HG03342 (cell line): ENCODE measurements at regions not wholly inside any gene's neighbourhood (a gene's known extent, or its start where the extent isn't known, plus 50 kb on each side); places are given as distances from the start of the nearest gene placed in this dataset.
A peak's percentile ranks its signal among the peaks of the same experiment; 100 is the strongest.
"Not testable (repeated sequence)": the region's sequence is repeated elsewhere in the genome, so short reads cannot be mapped to it uniquely, and the experiment has no call there.

Experiments used
- ATAC-seq: cut with Tn5 transposase; IDR thresholded peaks from one replicate; pipeline ENCODE4 v1.9.1; 2021; ENCODE audit warnings: mild to moderate bottlenecking, moderate library complexity; ENCODE audit not compliant: unreplicated experiment

DNA sequence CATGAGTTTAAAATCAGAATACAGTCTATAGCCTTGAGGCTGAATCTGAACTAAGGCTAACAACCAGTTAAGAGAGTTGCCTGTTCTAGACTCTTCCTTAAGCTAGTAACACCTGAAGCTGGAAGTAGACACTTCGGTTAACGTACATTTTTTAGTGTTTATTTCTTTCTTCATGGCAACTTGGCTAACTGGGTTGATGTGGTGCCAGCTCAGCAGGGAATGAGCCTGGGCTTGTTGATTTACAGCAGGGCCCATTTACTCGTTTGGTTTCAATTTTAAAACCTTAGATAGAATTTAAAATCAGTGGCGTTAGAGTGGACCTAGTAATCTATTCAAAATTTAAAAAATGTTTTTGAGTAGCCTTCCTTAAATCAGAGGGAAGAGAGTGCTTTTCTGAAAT, 137.6 kb upstream of the ESX1 start:
- ATAC-seq = no peak

DNA sequence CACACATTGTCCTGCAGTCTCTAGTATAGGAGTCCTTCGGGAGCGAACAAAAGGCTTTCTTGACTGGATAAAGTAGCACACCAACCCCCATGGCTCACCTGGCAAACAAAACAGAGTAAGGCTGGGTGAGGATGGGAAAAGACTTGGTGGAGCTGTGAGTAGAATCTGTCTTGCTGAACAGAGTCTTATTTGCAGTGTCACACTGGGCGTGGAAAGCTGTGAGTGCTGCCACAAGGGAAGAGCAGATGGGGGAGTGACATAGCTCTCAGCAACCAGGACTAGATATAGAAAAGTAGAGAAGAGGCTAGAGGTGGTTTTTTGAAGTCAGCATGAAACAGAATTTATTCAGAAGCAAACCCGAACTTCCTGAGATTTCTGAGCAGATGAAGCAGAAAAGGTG, 137.2 kb upstream of the ESX1 start:
- ATAC-seq = no peak

DNA sequence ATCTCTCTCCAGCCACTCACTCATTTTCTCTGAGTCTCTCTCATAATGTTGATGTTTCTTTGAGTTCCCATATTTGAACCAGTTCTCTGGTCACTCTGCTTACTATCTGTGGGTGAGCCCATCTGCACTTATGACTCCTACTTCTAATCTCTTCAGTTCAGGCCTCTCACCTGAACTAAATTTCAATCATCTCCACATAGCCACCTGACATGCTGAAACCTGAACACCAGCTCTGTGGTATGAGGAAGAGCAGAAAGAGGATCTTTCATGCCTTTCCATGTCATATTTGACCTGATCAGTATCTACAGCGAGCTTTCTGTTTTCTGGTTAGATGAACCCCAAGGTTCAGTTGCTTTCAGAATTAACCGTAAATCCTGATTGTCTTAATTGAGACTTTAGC, 122.2 kb upstream of the ESX1 start:
- ATAC-seq = no peak

DNA sequence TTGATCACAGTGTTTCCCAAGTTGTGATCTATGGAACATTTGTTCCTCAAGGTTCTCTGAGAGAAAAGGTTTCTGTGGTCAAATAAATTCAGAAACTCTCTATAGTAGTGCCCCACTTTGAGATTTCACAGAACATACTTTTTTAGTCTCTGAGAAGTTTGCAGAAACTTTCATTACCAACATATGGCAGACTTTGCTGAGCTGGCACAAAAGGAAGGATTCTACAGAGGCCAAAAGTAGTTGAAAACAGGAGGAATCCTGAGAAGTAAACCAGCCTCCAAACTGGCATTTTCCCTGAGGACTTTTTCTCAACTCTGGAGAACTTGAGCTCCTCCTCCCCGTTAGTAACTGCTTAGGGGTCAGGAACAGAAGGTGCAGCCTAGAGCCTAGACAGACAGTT, 117.8 kb upstream of the ESX1 start:
- no peak for ATAC-seq

DNA sequence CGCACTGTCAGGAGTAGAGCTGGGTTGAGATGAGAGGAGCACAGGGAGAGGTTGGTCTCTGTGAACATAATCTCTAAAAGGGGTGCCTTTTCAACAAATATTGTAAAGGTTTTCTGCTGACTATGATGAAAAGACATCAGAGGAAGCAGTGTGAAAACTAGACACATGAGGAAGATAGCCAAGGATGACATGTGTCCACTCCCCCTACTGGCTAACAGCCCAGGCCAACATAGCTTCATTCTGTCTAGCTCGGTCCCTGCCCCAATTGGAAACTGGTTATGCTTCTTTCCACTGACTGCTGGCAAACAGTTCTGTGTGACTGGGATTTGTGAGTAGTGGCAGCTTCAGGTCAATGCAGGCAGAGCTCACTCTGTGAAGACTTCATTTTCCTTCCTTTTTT, 115.4 kb upstream of the ESX1 start:
- no peak for ATAC-seq

DNA sequence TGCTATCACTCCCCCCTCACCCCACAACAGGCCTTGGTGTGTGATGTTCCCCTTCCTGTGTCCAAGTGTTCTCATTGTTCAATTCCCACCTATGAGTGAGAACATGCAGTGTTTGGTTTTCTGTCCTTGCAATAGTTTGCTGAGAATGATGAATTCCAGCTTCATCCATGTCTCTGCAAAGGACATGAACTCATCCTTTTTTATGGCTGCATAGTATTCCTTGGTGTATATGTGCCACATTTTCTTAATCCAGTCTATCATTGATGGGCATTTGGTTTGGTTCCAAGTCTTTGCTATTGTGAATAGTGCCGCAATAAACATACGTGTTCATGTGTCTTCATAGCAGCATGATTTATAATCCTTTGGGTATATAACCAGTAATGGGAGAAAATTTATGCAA, 106.0 kb upstream of the ESX1 start:
- not testable (repeated sequence) for ATAC-seq

DNA sequence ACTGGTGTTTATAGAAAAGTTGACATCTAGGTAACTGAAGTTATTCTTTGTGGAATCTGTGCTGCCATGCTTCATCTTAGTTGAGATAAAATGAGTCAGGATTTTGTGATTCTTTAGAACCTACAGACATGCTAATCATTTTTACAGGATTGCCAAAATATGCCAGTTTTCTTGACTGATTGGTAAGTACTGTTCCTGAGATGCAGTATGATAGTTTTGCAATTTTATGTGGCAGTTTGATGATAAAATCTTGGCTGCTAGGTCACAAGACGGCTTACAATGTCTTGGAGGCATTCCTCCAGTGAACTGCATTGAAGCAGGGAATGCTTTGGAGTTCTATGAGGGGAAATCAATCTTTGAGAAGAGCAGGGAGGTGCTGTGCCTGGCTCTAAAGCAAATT, 104.4 kb upstream of the ESX1 start:
- ATAC-seq = no peak

DNA sequence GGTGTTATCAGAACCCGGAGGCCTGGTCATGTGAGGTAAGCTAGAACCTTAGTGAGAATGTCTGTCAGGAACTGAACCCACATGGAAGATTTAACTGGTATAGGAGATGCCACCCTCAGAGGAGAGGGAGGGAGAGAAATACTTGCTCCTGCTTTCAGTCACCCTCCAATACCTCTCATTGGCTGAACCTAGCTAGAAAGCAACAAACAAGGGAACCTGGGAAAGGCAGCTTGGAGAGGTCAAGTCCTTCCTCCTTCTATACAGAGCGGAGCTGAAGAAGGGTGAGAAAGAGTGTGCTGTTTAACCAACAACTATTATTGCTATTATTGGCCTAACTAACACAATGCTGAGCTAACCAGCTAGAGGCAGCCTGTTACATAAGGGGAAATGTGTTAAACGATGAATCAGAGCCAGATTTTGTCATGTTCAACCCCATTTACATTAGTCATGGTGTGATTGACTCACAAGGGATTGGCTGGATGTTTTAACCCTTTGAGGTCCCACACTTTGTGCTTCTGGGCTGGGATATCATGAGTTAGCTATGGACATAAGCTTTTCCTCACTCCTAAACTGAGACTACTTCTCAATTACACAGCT, 96.5 kb upstream of the ESX1 start:
- ATAC-seq = no peak

DNA sequence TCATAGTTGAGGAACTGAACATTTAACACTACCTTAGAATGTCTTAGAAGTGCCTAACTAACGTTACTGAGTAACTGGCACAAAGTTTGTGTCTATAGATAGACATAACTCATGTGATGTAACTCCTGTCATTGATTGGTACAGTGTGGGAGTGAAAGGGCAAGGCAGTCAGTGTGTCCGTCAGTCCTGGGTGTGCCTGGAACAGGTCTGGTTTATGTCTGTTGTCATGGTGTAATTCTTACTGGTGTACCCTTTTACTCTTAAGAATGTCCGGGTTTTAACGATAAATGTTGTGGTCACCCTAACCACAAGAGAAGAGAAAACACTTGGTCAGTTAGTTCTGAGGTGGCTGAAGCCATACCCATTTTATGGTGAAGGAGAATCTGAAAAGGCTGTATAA, 93.1 kb upstream of the ESX1 start:
- no peak for ATAC-seq

DNA sequence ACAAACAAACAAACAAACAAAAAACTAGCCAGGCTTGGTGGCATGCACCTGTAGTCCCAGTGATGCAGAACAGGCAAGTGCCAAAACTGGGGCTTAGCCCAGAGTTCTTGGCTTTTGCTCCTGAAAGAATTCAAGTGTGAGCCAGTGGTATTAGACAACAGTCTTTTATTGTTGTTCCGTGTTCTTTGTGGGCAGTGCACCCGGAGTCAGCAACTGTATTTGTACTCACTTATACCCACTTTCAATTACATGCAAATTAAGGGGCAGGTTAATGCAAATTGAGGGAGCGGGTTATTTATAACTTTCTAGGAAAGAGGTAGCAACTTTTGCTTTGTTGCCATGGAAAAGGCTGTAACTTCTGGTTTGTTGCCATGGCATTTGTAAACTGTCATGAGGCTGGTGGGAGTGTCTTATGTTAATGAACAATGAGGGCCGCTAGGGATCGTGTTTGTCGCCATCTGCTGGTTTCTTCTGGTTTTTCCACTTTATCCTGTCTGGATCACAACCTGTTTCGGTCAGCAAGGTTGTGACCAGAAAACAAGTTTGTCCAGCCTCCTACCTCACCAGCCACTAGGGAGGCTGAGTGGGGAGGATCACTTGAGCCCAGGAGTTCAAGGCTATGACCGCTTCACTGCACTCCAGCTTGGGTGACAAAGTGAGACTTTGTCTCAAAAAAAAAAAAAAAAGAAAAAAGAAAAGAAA, 88.8 kb upstream of the ESX1 start:
- peak; percentile 91 for ATAC-seq

DNA sequence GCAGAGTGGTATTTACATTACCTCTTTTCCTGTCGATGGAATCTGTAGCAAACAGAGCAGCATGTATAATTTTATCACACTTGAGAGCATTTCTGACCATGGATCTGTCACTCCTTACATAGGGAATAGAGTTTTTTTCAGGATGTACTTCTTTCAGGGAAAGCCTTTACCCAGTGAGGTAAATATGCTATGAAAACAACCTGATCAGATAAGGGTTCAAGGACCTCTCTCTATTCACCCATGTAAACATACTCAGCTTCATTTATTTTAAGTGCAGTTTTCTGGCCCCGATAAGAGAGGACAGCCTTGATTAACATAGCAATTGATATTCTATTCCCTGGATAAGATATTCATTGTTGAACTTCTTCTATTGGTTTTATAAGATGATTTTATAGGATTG, 87.3 kb upstream of the ESX1 start:
- no peak for ATAC-seq

DNA sequence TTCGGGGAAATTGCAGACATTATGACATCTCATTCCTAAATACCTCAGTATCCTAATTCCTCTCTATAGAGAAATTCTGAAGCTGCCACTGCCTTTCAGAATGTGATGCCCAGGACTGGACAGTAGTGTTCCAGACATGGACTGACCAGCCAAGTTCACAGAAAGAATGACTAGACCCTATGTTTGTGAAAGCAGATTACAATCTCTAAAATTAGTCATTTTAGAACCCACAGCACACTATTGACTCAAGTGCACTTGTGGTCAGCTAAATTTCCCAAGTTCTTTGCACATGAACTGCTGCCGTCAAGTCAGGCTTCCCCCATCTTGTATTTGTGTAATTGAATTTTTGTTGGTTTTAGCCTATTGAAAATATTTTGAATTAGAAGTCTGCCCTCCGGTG, 81.0 kb upstream of the ESX1 start:
- no peak for ATAC-seq

DNA sequence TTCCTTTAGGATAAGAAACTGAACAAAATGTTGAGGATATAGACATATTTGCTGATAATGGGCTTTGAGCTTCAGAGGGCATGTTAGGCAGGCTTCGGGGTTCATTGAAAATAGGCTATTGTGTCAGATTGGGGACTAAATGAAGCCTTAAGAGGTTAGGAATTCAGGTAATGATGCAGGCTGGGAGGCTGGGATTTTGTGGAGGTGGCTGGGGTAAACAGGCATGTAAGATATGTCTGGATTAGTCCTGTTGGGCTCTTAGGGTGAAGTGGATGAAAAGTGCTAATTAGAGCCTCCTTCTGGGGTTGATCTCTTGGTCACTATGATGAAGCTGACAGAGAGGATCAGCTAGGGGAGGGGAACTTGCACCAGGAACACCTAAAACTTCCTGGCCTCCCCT, 80.2 kb upstream of the ESX1 start:
- no peak for ATAC-seq

DNA sequence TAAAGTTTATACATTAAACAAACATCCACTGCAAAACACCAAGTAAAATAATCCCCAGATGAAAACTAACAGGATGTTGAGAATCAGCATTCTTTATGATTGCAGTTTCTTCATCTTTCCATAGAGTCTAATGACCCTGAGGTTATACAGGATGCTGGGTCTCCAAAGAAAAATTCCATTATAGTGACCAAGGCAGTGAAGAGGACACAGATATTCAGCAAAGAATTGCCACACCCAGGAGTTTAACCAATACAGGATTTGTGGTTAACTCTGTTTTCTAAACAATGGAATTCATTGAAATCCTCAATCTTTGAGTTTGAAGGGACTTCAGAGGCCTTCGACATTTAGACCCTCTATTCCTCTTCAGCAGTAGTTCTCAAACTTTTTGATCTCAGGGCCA, 76.2 kb upstream of the ESX1 start:
- no peak for ATAC-seq

DNA sequence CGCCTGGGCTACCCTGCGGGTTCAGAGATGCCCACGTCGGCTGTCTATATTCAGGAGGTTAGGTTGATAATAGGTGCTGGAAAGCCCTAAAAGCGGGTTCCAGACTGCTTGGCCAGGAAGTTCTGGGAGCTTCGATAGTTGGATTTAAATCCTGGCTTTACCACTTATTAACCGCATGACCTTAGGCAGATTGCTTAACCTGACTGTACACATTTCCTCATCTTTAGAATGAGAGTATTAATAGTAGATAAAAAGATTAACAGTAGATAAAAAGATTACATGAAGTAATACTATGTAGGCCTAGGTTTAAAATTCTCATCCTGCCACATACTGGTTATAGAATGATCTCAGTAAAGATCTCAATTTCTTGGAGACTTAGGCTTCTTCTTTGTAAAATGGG, 75.0 kb upstream of the ESX1 start:
- no peak for ATAC-seq

DNA sequence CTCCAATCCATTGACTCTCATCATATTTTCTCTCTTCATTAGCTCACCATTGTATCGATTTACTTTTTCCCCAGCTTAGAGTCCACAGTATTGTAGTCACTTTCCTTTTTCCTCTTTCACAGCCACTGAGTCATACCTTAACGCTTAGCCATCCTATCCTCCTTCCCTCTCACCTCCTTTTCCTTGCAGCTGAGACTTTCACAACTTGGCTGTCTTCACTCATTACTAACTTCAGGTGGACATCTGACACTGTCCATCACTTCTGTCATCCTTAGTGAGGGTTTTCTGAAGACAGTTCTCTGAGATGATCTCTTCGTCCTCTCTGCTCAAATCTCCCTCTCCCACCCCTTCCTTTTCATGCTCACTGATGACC, 70.5 kb upstream of the ESX1 start:
- ATAC-seq = no peak

DNA sequence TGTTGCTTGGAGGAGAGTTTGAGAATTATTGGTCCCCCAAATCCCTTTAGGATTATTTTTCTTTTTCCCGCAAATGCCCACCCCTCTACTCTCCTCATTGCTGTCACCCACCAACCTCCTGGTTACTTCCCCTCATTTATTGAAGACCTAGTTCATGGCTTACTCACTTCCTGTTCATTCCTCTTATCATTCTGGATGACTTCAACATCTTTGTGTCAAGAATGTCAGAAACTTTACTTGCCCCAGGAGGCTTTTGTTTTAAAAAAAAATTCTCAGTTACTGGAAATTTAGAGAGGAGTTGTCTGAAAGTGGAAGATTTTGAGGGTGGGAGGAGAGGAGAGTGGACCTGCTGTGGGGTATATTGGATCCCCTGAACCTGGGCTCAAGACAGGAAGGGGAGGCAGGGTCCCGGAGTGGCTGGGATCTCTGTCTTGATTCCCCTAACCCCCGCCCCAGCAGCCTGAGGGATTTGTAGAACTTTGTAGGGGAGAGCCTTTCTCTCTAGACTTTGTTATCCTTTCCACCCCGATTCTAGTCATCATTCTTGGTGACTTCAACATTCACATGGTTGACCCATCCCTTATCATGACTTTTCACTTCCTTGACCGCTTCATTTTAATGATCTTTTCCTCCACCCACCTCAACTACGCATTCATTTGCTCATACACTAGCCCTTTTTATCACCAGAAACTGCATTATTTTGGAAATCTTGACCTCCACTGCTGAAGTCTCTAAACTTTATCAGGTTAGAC, 69.9 kb upstream of the ESX1 start:
- ATAC-seq = no peak

DNA sequence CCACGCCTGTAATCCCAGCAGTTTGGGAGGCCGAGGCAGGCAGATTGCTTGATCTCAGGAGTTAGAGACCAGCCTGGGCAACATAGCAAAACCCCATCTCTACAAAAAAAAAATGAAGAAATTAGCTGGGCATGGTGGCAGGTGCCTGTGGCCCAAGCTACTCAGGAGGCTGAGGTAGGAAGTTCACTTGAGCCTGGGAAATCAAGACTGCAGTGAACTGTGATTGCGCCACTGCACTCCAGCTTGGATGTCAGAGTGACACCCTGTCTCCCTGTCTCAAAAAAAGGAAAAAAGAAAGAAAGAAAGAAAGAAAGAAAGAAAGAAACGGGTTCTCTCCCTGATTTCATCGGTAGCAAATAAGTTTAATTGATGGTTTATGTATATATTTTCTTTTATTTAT, 64.6 kb upstream of the ESX1 start:
- ATAC-seq = no peak

DNA sequence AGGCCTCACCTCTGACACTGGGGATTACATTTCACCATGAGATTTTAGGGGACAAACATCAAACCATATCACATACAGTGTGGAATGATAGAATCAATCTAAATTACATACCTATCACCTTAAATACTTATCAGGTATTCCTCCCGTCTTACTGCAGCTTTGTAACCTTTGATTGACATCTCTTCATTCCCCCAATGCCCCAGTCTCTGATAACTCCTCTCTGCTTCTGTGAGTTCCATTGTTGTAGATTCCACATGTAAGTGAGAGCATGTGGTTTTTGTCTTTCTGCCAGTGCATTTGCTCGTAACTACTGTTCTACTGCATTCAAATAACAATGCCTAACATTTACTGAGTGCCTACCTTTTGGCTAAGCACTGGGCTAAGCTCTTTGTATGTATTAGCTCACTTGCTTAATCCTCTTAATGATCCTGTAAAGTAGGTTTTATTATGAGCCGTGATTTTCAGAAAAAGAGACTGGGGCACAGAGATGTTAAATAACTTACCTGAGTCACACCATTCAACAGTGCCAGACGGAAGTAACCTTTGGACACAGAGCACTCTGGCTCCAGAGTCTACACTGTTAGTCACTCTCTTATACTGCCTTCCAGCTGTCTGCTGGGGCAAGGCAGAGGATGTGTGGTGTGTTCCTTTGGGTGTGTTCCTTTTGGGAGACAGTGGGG, 63.7 kb upstream of the ESX1 start:
- no peak for ATAC-seq

DNA sequence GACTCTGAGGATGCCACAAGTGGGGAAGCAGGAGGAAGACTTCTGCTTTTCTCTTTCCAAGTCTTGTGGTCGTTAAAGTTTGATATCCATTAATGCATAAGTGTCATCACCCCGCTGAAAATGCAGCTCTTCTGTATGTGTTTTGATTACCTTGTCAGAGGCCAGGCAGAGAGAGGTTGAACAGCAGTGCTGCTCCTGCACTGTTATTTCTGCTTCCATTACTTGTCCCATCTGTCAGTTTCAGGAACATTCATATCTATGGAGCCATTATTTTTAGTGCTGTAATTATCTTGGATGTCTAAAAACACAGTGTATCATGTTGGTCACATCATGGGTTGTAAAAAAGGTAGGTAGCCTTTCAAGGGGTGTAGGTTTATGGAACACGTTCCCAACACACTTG, 62.0 kb upstream of the ESX1 start:
- no peak for ATAC-seq

DNA sequence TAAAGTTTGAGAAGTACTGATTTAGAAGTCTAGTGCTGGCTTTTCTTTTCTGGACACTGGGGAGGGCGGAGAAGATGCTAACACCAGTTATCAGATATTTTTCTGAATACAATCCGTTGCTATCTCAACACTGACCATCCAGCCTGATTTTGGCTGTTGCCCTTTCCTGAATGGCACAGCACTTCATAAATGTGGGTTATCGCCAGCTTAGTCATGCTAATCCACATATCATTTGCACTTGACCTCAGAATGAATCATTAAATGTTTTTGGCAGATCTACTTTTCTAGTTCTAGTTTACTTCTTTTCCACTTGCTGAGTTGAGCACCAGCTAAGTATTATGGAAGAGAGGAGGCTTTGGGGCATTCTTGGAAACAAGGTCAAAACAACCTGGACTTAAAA, 60.8 kb upstream of the ESX1 start:
- no peak for ATAC-seq

DNA sequence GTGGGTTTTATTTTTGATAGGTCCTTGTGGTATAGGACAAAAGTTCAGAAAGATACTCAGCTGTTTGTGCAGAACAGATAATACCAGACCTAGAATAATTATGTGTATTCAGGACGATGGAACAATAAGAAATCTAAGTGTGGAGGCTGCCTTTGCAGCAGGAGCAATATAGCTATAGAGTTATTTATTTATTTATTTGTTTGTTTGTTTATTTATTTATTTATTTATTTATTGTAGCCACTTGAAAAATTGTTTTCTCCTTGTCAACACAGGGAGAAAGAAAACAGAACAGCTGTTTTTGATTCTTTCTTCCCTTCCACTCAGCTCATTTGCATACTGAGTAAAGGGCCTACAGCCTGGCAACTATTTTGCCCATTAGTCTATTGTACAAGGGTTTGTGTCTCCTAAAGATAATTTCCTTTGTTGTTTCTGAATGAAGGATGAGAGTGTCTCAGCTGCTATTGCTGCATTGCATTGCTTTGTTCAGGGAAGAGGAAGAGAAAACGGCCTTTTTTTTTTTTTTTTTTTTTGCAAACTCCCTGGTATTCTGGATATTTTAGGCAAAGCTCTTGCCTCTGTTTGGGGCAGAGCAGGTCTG, 56.0 kb upstream of the ESX1 start:
- ATAC-seq = no peak
